Suprapubic skin (tissue), 4 donors: ENCODE measurements at regions not wholly inside any gene's neighbourhood (a gene's known extent, or its start where the extent isn't known, plus 50 kb on each side); places are given as distances from the start of the nearest gene placed in this dataset.

Experiments
- POLR2A ChIP-seq, 2 donors: fragments of 450-650 bp; IDR thresholded peaks; one replicate each; pipeline ENCODE4 v1.6.1; 2017; ENCODE audit warnings: antibody characterized with exemption in 2 of 2, mild to moderate bottlenecking in 2 of 2, moderate library complexity in 2 of 2
- POLR2AphosphoS5 ChIP-seq, 3 donors: sonication (generic); formaldehyde crosslinking; IDR thresholded peaks; one replicate each; pipeline ENCODE4 v1.6.1; 2017; ENCODE audit warnings: antibody characterized with exemption in 3 of 3

DNA sequence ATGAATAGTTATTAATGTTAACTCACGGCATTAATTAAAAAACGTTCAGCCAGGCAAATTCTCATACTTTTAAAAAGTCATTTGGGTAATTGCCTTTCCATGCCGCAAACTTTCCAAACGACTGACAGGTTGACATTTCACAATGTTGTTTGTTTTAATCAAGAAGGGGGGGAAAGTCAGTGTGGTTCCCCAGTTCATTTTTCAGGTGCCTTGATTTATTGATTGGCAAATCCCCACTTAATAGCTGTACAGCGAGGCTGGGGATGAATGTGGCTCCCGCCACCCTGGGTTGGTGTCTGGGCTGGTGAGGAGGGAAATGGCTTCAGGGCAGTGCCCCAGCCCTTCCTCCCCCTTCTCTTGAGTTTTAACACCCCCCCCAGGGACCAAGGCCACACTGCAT is 318.0 kb downstream of the SOX9 start:
- TF ChIP-seq POLR2A (IDR thresholded peaks at IDR 0.05), result no peak
- no peak for TF ChIP-seq POLR2AphosphoS5 (IDR thresholded peaks at IDR 0.05)
